ENCODE measurements at regions not wholly inside any gene's neighbourhood (a gene's known extent, or its start where the extent isn't known, plus 50 kb on each side); places are given as distances from the start of the nearest gene placed in this dataset.

- TF ChIP-seq GABPA (IDR thresholded peaks at IDR 0.05; ENCODE audit: low read depth) = no peak
- no peak for TF ChIP-seq POLR2AphosphoS5 (IDR thresholded peaks at IDR 0.05; ENCODE audit: low read depth)
- TF ChIP-seq, protein P1, sequence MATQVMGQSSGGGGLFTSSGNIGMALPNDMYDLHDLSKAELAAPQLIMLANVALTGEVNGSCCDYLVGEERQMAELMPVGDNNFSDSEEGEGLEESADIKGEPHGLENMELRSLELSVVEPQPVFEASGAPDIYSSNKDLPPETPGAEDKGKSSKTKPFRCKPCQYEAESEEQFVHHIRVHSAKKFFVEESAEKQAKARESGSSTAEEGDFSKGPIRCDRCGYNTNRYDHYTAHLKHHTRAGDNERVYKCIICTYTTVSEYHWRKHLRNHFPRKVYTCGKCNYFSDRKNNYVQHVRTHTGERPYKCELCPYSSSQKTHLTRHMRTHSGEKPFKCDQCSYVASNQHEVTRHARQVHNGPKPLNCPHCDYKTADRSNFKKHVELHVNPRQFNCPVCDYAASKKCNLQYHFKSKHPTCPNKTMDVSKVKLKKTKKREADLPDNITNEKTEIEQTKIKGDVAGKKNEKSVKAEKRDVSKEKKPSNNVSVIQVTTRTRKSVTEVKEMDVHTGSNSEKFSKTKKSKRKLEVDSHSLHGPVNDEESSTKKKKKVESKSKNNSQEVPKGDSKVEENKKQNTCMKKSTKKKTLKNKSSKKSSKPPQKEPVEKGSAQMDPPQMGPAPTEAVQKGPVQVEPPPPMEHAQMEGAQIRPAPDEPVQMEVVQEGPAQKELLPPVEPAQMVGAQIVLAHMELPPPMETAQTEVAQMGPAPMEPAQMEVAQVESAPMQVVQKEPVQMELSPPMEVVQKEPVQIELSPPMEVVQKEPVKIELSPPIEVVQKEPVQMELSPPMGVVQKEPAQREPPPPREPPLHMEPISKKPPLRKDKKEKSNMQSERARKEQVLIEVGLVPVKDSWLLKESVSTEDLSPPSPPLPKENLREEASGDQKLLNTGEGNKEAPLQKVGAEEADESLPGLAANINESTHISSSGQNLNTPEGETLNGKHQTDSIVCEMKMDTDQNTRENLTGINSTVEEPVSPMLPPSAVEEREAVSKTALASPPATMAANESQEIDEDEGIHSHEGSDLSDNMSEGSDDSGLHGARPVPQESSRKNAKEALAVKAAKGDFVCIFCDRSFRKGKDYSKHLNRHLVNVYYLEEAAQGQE (IDR thresholded peaks at IDR 0.05; ENCODE audit: insufficient replicate concordance, low read depth) = no peak
- no peak for TF ChIP-seq CTCF (IDR thresholded peaks at IDR 0.05; ENCODE audit: insufficient read depth, low read length)
- no peak for TF ChIP-seq SPI1 (IDR thresholded peaks at IDR 0.05; ENCODE audit: borderline replicate concordance, low read depth)
- Histone ChIP-seq H3K27me3 (ENCODE audit: insufficient read depth, poor library complexity, severe bottlenecking) (no peaks in the 10 kb centered on the region), H3K4me3 (replicated peaks; ENCODE audit: insufficient read depth, low read length) (no peak overlapping the region), H3K27ac (replicated peaks) (no peak overlapping the region)
- no peak for DNase-seq (ENCODE audit: low read depth in 1 of 2, low spot score in 1 of 2)
Measured at GRCh38 chr9:7243838-7244237, 486.1 kb downstream of the KDM4C start.

DNA sequence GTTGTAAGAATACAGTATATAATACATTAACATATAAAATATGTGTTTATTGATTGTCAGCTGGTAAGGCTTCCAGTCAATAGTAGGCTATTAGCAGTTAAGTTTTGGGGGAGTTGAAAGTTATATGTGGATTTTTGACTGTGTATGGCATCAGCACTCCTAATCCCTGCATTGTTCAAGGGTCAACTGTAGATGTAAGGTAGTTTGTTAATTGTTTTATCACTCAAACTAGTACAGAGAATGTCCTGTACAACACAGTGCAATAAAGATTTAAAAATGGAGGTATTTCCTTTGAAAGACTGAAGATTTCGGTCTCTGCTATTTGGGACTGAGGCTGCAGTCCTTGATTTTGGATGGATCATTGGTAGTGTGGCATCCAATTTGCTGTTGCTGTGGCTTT, 484.4 kb downstream of the KDM4C start:
- Histone ChIP-seq H3K27ac (replicated peaks) (no peak overlapping the region), H3K27me3 (ENCODE audit: insufficient read depth, poor library complexity, severe bottlenecking) (peaks cover 2% of the 10 kb centered on the region), H3K4me3 (replicated peaks; ENCODE audit: insufficient read depth, low read length) (no peak overlapping the region)
- TF ChIP-seq GABPA (IDR thresholded peaks at IDR 0.05; ENCODE audit: low read depth) (no peak), SPI1 (IDR thresholded peaks at IDR 0.05; ENCODE audit: borderline replicate concordance, low read depth) (no peak), POLR2AphosphoS5 (IDR thresholded peaks at IDR 0.05; ENCODE audit: low read depth) (no peak), CTCF (IDR thresholded peaks at IDR 0.05; ENCODE audit: insufficient read depth, low read length) (no peak)
- TF ChIP-seq, protein P1 (IDR thresholded peaks at IDR 0.05; ENCODE audit: insufficient replicate concordance, low read depth) = no peak
- DNase-seq (ENCODE audit: low read depth in 1 of 2, low spot score in 1 of 2) = no peak

- Histone ChIP-seq H3K4me3 (replicated peaks; ENCODE audit: insufficient read depth, low read length) (no peak overlapping the region), H3K27ac (replicated peaks) (no peak overlapping the region), H3K27me3 (ENCODE audit: insufficient read depth, poor library complexity, severe bottlenecking) (peaks cover 2% of the 10 kb centered on the region)
- TF ChIP-seq POLR2AphosphoS5 (IDR thresholded peaks at IDR 0.05; ENCODE audit: low read depth) (no peak), SPI1 (IDR thresholded peaks at IDR 0.05; ENCODE audit: borderline replicate concordance, low read depth) (no peak), GABPA (IDR thresholded peaks at IDR 0.05; ENCODE audit: low read depth) (no peak), CTCF (IDR thresholded peaks at IDR 0.05; ENCODE audit: insufficient read depth, low read length) (no peak)
- TF ChIP-seq, protein P1 (IDR thresholded peaks at IDR 0.05; ENCODE audit: insufficient replicate concordance, low read depth) = no peak
- no peak for DNase-seq (ENCODE audit: low read depth in 1 of 2, low spot score in 1 of 2)
Measured at GRCh38 chr9:7241694-7242093, 483.9 kb downstream of the KDM4C start.

All from HL-60 (cell line).